Liver (tissue), 8 donors: ENCODE measurements at regions not wholly inside any gene's neighbourhood (a gene's known extent, or its start where the extent isn't known, plus 50 kb on each side); places are given as distances from the start of the nearest gene placed in this dataset.

Experiments used
- DNase-seq: peaks from one replicate; pipeline ENCODE4 v3.0.0-alpha.2; 2017; ENCODE audit warnings: low spot score
- H3K27ac ChIP-seq, 2 donors: one replicate each; pipeline ENCODE4 v1.7.0; 2013; ENCODE audit warnings: inconsistent platforms in 2 of 2, low read length in 2 of 2, control low read depth in 1 of 2, low read depth in 1 of 2, mild to moderate bottlenecking in 1 of 2
- H3K27me3 ChIP-seq, 4 donors: one replicate each; pipeline versions ENCODE4 v1.6.1 to v1.7.0; 2013; ENCODE audit warnings: low read length in 3 of 4, inconsistent platforms in 1 of 4, mild to moderate bottlenecking in 1 of 4, moderate library complexity in 1 of 4; ENCODE audit not compliant: control insufficient read depth in 4 of 4, insufficient read depth in 4 of 4
- H3K36me3 ChIP-seq, 4 donors: one replicate each; pipeline versions ENCODE4 v1.6.1 to v1.7.0; 2013; ENCODE audit warnings: low read length in 3 of 4, mild to moderate bottlenecking in 3 of 4, low read depth in 1 of 4, moderate library complexity in 1 of 4; ENCODE audit not compliant: control insufficient read depth in 4 of 4, insufficient read depth in 3 of 4
- H3K4me1 ChIP-seq, 4 donors: one replicate each; pipeline versions ENCODE4 v1.6.1 to v1.7.0; 2013; ENCODE audit warnings: low read length in 3 of 4, mild to moderate bottlenecking in 3 of 4, moderate library complexity in 1 of 4; ENCODE audit not compliant: control insufficient read depth in 4 of 4, insufficient read depth in 4 of 4
- H3K4me3 ChIP-seq, 3 donors: one replicate each; pipeline versions ENCODE4 v1.6.1 to v1.7.0; 2013; ENCODE audit warnings: low read length in 3 of 3, control low read depth in 1 of 3, low read depth in 1 of 3, mild to moderate bottlenecking in 1 of 3
- H3K9ac ChIP-seq, 2 donors: one replicate each; pipeline ENCODE4 v1.7.0; 2013; ENCODE audit warnings: low read length in 2 of 2, mild to moderate bottlenecking in 2 of 2, moderate library complexity in 2 of 2, control low read depth in 1 of 2, low read depth in 1 of 2
- H3K9me3 ChIP-seq, 4 donors: one replicate each; pipeline versions ENCODE4 v1.6.1 to v1.7.0; 2013; ENCODE audit warnings: low read length in 3 of 4; ENCODE audit not compliant: control insufficient read depth in 4 of 4
- EGR1 ChIP-seq, 2 donors: IDR thresholded peaks; 2 replicates each; pipeline ENCODE4 v1.6.1; 2016 to 2018; ENCODE audit warnings: antibody characterized with exemption in 2 of 2, low read depth in 2 of 2
- FOXA1 ChIP-seq: IDR thresholded peaks from 2 replicates; pipeline ENCODE4 v1.6.1; 2016; ENCODE audit warnings: antibody characterized with exemption
- GABPA ChIP-seq, 2 donors: IDR thresholded peaks in 1 of 2; conservative IDR thresholded peaks in 1 of 2; 2 replicates each; pipeline ENCODE4 v1.6.1; 2016; ENCODE audit warnings: antibody characterized with exemption in 2 of 2, mild to moderate bottlenecking in 1 of 2, moderate library complexity in 1 of 2
- HNF4A ChIP-seq, 2 donors: conservative IDR thresholded peaks; 2 replicates each; pipeline ENCODE4 v1.6.1; 2016; ENCODE audit warnings: antibody characterized with exemption in 2 of 2, mild to moderate bottlenecking in 2 of 2
- JUND ChIP-seq, 2 donors: IDR thresholded peaks; 2 replicates each; pipeline ENCODE4 v1.6.1; 2016; ENCODE audit warnings: antibody characterized with exemption in 2 of 2
- NR2F2 ChIP-seq: IDR thresholded peaks from 2 replicates; pipeline ENCODE4 v1.6.1; 2016; ENCODE audit warnings: antibody characterized with exemption
- RAD21 ChIP-seq, 2 donors: IDR thresholded peaks; 2 replicates each; pipeline ENCODE4 v1.6.1; 2016; ENCODE audit warnings: antibody characterized with exemption in 2 of 2, mild to moderate bottlenecking in 2 of 2
- RXRA ChIP-seq, 2 donors: IDR thresholded peaks; 2 replicates each; pipeline ENCODE4 v1.6.1; 2017 to 2018; ENCODE audit warnings: antibody characterized with exemption in 2 of 2, mild to moderate bottlenecking in 1 of 2
- TAF1 ChIP-seq: conservative IDR thresholded peaks from 2 replicates; pipeline ENCODE4 v1.6.1; 2016; ENCODE audit warnings: antibody characterized with exemption, mild to moderate bottlenecking
- YY1 ChIP-seq: IDR thresholded peaks from 2 replicates; pipeline ENCODE4 v1.6.1; 2016; ENCODE audit warnings: antibody characterized with exemption, mild to moderate bottlenecking
- WGBS: extraction: QIAGEN DNeasy Blood & Tissue Kit; methylation state at CpG from one replicate; pipeline ENCODE4 v1.1.7; 2013; 5-methylcytosine and 5-hydroxymethylcytosine counted together
- TF ChIP-seq, protein P1 (sequence below): fragments of 150-350 bp; IDR thresholded peaks from 2 replicates; pipeline ENCODE4 v1.5.1; 2017; ENCODE audit warnings: improper control_type of control experiment, low read depth, low read length; ENCODE audit not compliant: missing input control
- TF ChIP-seq, protein P2 (sequence below): IDR thresholded peaks from 2 replicates; pipeline ENCODE4 v1.6.1; 2016; ENCODE audit warnings: antibody characterized with exemption
- TF ChIP-seq, protein P3 (sequence below): IDR thresholded peaks from 2 replicates; pipeline ENCODE4 v1.6.1; 2016; ENCODE audit warnings: antibody characterized with exemption
- TF ChIP-seq, protein P4 (sequence below): IDR thresholded peaks from 2 replicates; pipeline ENCODE4 v1.6.1; 2016; ENCODE audit warnings: antibody characterized with exemption
- donor health status: healthy.
- donor health status: healthy.
- donor health status: healthy.
- donor health status: healthy.
- donor health status: healthy.

DNA sequence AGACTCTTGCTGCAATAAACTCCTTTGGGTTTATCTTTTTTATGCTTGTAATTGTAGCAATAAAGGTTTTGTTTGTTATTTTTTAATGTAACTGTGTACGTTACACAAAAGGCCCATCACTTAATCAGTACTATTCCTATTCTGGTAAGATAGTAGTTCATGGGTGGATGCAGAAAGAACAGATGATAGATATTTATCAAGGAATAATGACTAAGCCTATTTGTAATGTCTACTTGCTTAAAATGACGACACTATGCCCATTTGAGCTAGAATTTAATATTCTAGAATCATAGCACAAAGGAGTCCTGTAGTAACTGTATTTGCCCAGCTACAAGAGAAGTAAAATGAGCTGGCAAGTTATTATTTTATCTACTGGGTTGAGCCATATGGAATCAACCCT lies 235.4 kb upstream of the DYNLRB2 start (continued):
- TF ChIP-seq, protein P1, sequence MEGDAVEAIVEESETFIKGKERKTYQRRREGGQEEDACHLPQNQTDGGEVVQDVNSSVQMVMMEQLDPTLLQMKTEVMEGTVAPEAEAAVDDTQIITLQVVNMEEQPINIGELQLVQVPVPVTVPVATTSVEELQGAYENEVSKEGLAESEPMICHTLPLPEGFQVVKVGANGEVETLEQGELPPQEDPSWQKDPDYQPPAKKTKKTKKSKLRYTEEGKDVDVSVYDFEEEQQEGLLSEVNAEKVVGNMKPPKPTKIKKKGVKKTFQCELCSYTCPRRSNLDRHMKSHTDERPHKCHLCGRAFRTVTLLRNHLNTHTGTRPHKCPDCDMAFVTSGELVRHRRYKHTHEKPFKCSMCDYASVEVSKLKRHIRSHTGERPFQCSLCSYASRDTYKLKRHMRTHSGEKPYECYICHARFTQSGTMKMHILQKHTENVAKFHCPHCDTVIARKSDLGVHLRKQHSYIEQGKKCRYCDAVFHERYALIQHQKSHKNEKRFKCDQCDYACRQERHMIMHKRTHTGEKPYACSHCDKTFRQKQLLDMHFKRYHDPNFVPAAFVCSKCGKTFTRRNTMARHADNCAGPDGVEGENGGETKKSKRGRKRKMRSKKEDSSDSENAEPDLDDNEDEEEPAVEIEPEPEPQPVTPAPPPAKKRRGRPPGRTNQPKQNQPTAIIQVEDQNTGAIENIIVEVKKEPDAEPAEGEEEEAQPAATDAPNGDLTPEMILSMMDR, result no peak

DNA sequence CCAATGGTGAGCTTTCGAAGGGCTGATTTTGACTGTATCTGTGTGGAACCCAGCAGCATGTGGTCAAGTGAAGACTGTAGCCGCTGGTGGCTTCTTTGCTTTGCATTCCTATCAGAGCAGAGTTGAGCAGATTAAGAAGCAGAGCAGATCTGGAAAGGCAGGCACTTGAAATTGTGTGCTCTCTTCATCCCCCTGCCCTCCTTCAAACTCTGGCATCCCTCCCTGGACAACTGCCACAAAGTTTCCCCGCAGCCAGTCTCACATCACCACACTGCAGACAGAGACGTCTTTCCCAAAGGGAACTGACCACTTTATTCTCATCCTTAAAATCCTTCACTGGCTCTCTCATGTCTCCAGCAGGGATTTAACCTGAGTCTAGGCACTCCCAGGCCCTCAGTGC lies 237.1 kb upstream of the DYNLRB2 start:
- Histone ChIP-seq H3K9me3 (peaks cover 0 to 4% (median 0%) of the 10 kb centered on the region in 4 donors), H3K4me3 (no peak overlapping the region), H3K4me1 (peaks cover 0 to 5% (median 0%) of the 10 kb centered on the region in 4 donors), H3K9ac (no peak overlapping the region), H3K36me3 (no peaks in the 10 kb centered on the region), H3K27me3 (no peaks in the 10 kb centered on the region), H3K27ac (no peak overlapping the region)
- no peak for TF ChIP-seq RAD21 (IDR thresholded peaks at IDR 0.05)
- no peak for DNase-seq
- WGBS, result 76% methylated on average over 4 of the region's 4 CpGs

DNA sequence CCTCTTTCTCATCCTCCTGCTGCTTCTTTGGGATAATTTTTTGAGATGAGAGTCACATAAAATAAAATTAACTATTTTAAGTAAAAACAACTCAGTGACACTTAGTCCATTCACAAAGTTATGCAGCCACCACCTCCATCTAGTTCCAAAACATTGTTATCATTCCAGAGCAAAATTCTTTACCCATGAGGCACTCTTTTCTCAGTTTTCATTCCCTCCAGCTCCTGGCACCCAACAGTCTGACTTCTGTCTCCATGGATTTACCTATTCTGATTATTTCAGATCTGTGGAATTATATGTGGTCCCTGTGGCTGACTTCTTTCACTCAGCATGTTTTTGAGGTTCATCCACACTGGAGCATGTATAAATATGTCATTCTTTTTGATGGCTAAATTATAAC lies 239.9 kb upstream of the DYNLRB2 start:
- no peaks in the 10 kb centered on the region for H3K36me3 ChIP-seq
- H3K27me3 ChIP-seq, result no peaks in the 10 kb centered on the region
- TF ChIP-seq EGR1 (IDR thresholded peaks at IDR 0.05; ENCODE audit: low read depth in 2 of 2), result no peak
- TF ChIP-seq NR2F2, result no peak
- TF ChIP-seq, protein P2, sequence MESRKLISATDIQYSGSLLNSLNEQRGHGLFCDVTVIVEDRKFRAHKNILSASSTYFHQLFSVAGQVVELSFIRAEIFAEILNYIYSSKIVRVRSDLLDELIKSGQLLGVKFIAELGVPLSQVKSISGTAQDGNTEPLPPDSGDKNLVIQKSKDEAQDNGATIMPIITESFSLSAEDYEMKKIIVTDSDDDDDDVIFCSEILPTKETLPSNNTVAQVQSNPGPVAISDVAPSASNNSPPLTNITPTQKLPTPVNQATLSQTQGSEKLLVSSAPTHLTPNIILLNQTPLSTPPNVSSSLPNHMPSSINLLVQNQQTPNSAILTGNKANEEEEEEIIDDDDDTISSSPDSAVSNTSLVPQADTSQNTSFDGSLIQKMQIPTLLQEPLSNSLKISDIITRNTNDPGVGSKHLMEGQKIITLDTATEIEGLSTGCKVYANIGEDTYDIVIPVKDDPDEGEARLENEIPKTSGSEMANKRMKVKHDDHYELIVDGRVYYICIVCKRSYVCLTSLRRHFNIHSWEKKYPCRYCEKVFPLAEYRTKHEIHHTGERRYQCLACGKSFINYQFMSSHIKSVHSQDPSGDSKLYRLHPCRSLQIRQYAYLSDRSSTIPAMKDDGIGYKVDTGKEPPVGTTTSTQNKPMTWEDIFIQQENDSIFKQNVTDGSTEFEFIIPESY, result no peak
- TF ChIP-seq FOXA1, result no peak
- DNase-seq, result no peak
- H3K27ac ChIP-seq, result no peak overlapping the region
- peaks cover 0 to 5% (median 0%) of the 10 kb centered on the region in 4 donors for H3K4me1 ChIP-seq
- H3K9ac ChIP-seq, result no peak overlapping the region
- H3K4me3 ChIP-seq, result no peak overlapping the region
- no peaks in the 10 kb centered on the region for H3K9me3 ChIP-seq

DNA sequence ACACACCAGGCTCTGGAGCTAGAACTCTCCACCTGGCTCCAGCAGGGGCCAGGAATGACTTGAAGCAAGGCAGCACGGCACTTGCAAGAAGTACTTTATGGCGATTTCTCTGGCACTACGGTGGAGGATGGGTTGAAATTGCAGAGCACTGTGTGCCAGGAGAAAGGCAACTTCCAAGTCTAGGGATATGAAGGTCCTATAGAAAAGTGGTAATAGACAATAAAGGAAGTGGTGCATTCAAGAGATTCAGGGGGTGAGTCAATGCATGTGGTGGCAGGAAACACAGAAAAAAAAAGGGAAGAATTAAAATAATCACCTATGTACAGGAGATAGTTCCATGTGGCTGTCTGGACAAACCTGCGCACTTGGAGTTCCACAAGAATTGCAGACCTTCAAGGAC lies 240.3 kb upstream of the DYNLRB2 start:
- H3K9ac ChIP-seq, result no peak overlapping the region
- no peaks in the 10 kb centered on the region for H3K9me3 ChIP-seq
- H3K27ac ChIP-seq, result no peak overlapping the region
- WGBS, result 92% methylated on average over 4 of the region's 4 CpGs
- DNase-seq, result no peak
- no peaks in the 10 kb centered on the region for H3K27me3 ChIP-seq
- no peak for TF ChIP-seq HNF4A (conservative IDR thresholded peaks at IDR 0.05)
- TF ChIP-seq RXRA (IDR thresholded peaks at IDR 0.05), result no peak
- TF ChIP-seq, protein P3, sequence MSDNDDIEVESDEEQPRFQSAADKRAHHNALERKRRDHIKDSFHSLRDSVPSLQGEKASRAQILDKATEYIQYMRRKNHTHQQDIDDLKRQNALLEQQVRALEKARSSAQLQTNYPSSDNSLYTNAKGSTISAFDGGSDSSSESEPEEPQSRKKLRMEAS, result no peak
- TF ChIP-seq, protein P4, sequence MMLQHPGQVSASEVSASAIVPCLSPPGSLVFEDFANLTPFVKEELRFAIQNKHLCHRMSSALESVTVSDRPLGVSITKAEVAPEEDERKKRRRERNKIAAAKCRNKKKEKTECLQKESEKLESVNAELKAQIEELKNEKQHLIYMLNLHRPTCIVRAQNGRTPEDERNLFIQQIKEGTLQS, result no peak
- TF ChIP-seq, protein P1, result no peak
- no peak for TF ChIP-seq TAF1
- no peak for TF ChIP-seq GABPA (IDR thresholded peaks at IDR 0.05 in 1 of 2, conservative IDR thresholded peaks at IDR 0.05 in 1 of 2)
- no peak for TF ChIP-seq JUND (IDR thresholded peaks at IDR 0.05)
- no peak for TF ChIP-seq FOXA1
- TF ChIP-seq YY1, result no peak
- peaks cover 0 to 5% (median 0%) of the 10 kb centered on the region in 4 donors for H3K4me1 ChIP-seq
- no peak overlapping the region for H3K4me3 ChIP-seq
- H3K36me3 ChIP-seq, result no peaks in the 10 kb centered on the region
